ENCODE measurements at regions not wholly inside any gene's neighbourhood (a gene's known extent, or its start where the extent isn't known, plus 50 kb on each side); places are given as distances from the start of the nearest gene placed in this dataset.
"Not testable (repeated sequence)": the region's sequence is repeated elsewhere in the genome, so short reads cannot be mapped to it uniquely, and the experiment has no call there.

DNA sequence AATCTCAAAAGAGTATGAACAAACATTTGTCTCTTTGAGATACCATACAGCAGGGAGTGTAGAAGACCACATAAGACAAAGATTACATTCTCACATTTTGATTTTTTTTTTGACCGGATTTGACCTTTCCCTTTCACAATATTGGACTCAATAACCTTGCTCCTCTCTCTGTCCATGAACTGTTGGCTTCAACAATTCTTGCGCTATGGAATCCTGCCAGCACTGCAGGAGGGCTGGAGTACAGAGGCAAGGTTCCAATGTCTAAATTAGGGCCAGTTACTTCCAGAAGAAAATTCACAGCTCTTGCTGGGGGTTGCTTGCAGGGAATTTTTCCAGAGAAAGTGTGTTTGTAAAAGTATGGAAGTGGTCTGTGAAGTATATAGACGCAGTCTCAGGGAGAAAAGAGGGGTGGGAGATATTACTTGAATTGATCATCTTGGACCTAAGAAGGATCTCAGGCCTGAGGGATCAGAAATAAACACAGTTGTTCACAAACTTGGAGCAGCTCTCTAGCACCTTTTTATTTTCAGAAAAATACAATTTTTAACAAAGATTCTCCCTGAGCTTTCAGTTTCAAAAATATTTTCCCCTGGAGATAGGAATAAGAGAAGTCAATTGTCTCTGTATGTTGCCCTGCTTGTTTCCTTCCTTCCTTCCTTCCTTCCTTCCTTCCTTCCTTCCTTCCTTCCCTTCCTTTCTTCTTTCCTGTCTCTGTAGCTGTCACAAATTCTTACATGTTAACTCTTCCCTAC is 765.9 kb downstream of the BCKDHB start:
- DNase-seq (ENCODE audit: insufficient read length, low spot score) (no peak), FAIRE-seq (no peak)
- TF ChIP-seq TAF1 (IDR thresholded peaks at IDR 0.05; ENCODE audit: low read depth, low read length), result no peak
- TF ChIP-seq SPI1 (IDR thresholded peaks at IDR 0.05; ENCODE audit: low read depth, low read length), result no peak
- no peak for TF ChIP-seq PAX5 (IDR thresholded peaks at IDR 0.05; ENCODE audit: insufficient read depth, low read length, severe bottlenecking)
- TF ChIP-seq POLR2AphosphoS5 (IDR thresholded peaks at IDR 0.05; ENCODE audit: low read depth, low read length), result no peak
- no peak for TF ChIP-seq POLR2A (IDR thresholded peaks at IDR 0.05; ENCODE audit: low read depth, low read length)
- no peak for TF ChIP-seq POU2F2 (IDR thresholded peaks at IDR 0.05; ENCODE audit: low read depth, low read length)

GRCh38 chr6:80862756-80863155 is 756.3 kb downstream of the BCKDHB start:
- FAIRE-seq (no peak), DNase-seq (ENCODE audit: insufficient read length, low spot score) (no peak)
- TF ChIP-seq POU2F2 (IDR thresholded peaks at IDR 0.05; ENCODE audit: low read depth, low read length) (no peak), TAF1 (IDR thresholded peaks at IDR 0.05; ENCODE audit: low read depth, low read length) (no peak), POLR2A (IDR thresholded peaks at IDR 0.05; ENCODE audit: low read depth, low read length) (no peak), POLR2AphosphoS5 (IDR thresholded peaks at IDR 0.05; ENCODE audit: low read depth, low read length) (no peak), PAX5 (IDR thresholded peaks at IDR 0.05; ENCODE audit: insufficient read depth, low read length, severe bottlenecking) (no peak), SPI1 (IDR thresholded peaks at IDR 0.05; ENCODE audit: low read depth, low read length) (no peak)

GRCh38 chr6:80860107-80860506 is 753.6 kb downstream of the BCKDHB start:
- no peak for DNase-seq (ENCODE audit: insufficient read length, low spot score)
- TF ChIP-seq SPI1 (IDR thresholded peaks at IDR 0.05; ENCODE audit: low read depth, low read length) (no peak), POLR2AphosphoS5 (IDR thresholded peaks at IDR 0.05; ENCODE audit: low read depth, low read length) (no peak), TAF1 (IDR thresholded peaks at IDR 0.05; ENCODE audit: low read depth, low read length) (no peak), POLR2A (IDR thresholded peaks at IDR 0.05; ENCODE audit: low read depth, low read length) (no peak), POU2F2 (IDR thresholded peaks at IDR 0.05; ENCODE audit: low read depth, low read length) (no peak), PAX5 (IDR thresholded peaks at IDR 0.05; ENCODE audit: insufficient read depth, low read length, severe bottlenecking) (no peak)
- no peak for FAIRE-seq

DNA sequence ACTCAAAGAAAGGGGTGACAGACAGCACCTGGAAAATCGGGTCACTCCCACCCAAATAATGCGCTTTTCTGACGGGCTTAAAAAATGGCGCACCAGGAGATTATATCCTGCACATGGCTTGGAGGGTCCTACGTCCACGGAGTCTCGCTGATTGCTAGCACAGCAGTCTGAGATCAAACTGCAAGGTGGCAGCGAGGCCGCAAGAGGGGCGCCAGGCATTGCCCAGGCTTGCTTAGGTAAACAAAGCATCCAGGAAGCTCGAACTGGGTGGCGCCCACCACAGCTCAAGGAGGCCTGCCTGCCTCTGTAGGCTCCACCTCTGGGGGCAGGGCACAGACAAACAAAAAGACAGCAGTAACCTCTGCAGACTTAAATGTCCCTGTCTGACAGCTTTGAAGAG is 741.5 kb downstream of the BCKDHB start:
- FAIRE-seq; DNase-seq (ENCODE audit: insufficient read length, low spot score): not testable (repeated sequence)

GRCh38 chr6:80832337-80832736 is 725.9 kb downstream of the BCKDHB start:
- FAIRE-seq, result no peak
- TF ChIP-seq POLR2A (IDR thresholded peaks at IDR 0.05; ENCODE audit: low read depth, low read length), result no peak
- TF ChIP-seq TAF1 (IDR thresholded peaks at IDR 0.05; ENCODE audit: low read depth, low read length), result no peak
- TF ChIP-seq SPI1 (IDR thresholded peaks at IDR 0.05; ENCODE audit: low read depth, low read length), result no peak
- TF ChIP-seq POLR2AphosphoS5 (IDR thresholded peaks at IDR 0.05; ENCODE audit: low read depth, low read length), result no peak
- TF ChIP-seq PAX5 (IDR thresholded peaks at IDR 0.05; ENCODE audit: insufficient read depth, low read length, severe bottlenecking), result no peak
- TF ChIP-seq POU2F2 (IDR thresholded peaks at IDR 0.05; ENCODE audit: low read depth, low read length), result no peak
- no peak for DNase-seq (ENCODE audit: insufficient read length, low spot score)

DNA sequence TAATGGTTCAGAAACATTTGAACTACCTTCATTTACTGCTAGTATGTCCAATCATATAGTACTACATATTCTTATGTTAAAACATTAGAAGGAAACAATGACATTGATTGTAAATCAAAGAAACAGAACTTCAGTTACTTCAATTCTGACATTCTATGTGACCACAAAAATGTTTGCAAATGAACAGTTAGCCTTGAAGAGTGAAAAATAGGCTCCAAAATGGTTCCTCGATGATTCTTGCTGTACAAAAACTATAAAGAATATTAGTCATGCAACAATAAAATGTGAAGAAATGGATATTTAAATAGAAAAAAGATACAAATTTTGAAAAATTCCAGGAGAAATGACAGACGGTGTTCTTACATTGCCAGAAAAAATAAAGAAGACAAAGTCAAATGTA is 686.9 kb downstream of the BCKDHB start:
- no peak for FAIRE-seq
- TF ChIP-seq POLR2A (IDR thresholded peaks at IDR 0.05; ENCODE audit: low read depth, low read length) (no peak), TAF1 (IDR thresholded peaks at IDR 0.05; ENCODE audit: low read depth, low read length) (no peak), SPI1 (IDR thresholded peaks at IDR 0.05; ENCODE audit: low read depth, low read length) (no peak), POU2F2 (IDR thresholded peaks at IDR 0.05; ENCODE audit: low read depth, low read length) (no peak), PAX5 (IDR thresholded peaks at IDR 0.05; ENCODE audit: insufficient read depth, low read length, severe bottlenecking) (no peak), POLR2AphosphoS5 (IDR thresholded peaks at IDR 0.05; ENCODE audit: low read depth, low read length) (no peak)
- no peak for DNase-seq (ENCODE audit: insufficient read length, low spot score)

DNA sequence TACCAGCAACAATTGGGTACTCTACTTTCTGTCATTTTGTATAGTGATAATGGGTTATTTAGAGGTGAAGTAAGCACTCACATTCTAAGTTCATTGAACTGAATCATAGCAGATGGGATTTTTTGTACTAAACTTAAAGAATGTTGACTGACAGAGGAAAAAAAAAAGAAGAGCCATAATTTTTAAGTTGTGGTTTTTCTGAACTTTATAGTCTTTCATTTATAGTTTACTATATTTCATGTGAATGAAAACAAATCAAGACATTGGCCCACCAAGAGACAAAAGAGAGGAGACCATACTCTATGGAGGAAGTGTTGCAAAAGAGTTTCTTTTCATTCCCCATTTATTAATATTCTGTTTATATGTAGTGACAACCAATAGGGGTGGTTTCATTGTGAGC is 685.7 kb downstream of the BCKDHB start:
- no peak for FAIRE-seq
- no peak for DNase-seq (ENCODE audit: insufficient read length, low spot score)
- TF ChIP-seq POLR2A (IDR thresholded peaks at IDR 0.05; ENCODE audit: low read depth, low read length) (no peak), POLR2AphosphoS5 (IDR thresholded peaks at IDR 0.05; ENCODE audit: low read depth, low read length) (no peak), SPI1 (IDR thresholded peaks at IDR 0.05; ENCODE audit: low read depth, low read length) (no peak), POU2F2 (IDR thresholded peaks at IDR 0.05; ENCODE audit: low read depth, low read length) (no peak), PAX5 (IDR thresholded peaks at IDR 0.05; ENCODE audit: insufficient read depth, low read length, severe bottlenecking) (no peak)

- no peak for TF ChIP-seq SPI1 (IDR thresholded peaks at IDR 0.05; ENCODE audit: low read depth, low read length)
- no peak for TF ChIP-seq POLR2A (IDR thresholded peaks at IDR 0.05; ENCODE audit: low read depth, low read length)
- no peak for TF ChIP-seq PAX5 (IDR thresholded peaks at IDR 0.05; ENCODE audit: insufficient read depth, low read length, severe bottlenecking)
- no peak for TF ChIP-seq TAF1 (IDR thresholded peaks at IDR 0.05; ENCODE audit: low read depth, low read length)
- no peak for TF ChIP-seq POU2F2 (IDR thresholded peaks at IDR 0.05; ENCODE audit: low read depth, low read length)
- no peak for TF ChIP-seq POLR2AphosphoS5 (IDR thresholded peaks at IDR 0.05; ENCODE audit: low read depth, low read length)
- DNase-seq (ENCODE audit: insufficient read length, low spot score), result no peak
- no peak for FAIRE-seq
Observed at GRCh38 chr6:80789912-80790570, 683.6 kb downstream of the BCKDHB start.

- not testable (repeated sequence) for FAIRE-seq; DNase-seq (ENCODE audit: insufficient read length, low spot score)
Observed at GRCh38 chr6:80783271-80783670, 676.8 kb downstream of the BCKDHB start.

GRCh38 chr6:80771941-80772340 is 665.5 kb downstream of the BCKDHB start:
- DNase-seq (ENCODE audit: insufficient read length, low spot score) (no peak), FAIRE-seq (no peak)
- TF ChIP-seq POU2F2 (IDR thresholded peaks at IDR 0.05; ENCODE audit: low read depth, low read length) (no peak), SPI1 (IDR thresholded peaks at IDR 0.05; ENCODE audit: low read depth, low read length) (no peak), PAX5 (IDR thresholded peaks at IDR 0.05; ENCODE audit: insufficient read depth, low read length, severe bottlenecking) (no peak), TAF1 (IDR thresholded peaks at IDR 0.05; ENCODE audit: low read depth, low read length) (no peak), POLR2A (IDR thresholded peaks at IDR 0.05; ENCODE audit: low read depth, low read length) (no peak), POLR2AphosphoS5 (IDR thresholded peaks at IDR 0.05; ENCODE audit: low read depth, low read length) (no peak)

Measured in GM12891 (cell line).